Muscle layer of duodenum (tissue), 2 donors: ENCODE measurements at regions not wholly inside any gene's neighbourhood (a gene's known extent, or its start where the extent isn't known, plus 50 kb on each side); places are given as distances from the start of the nearest gene placed in this dataset.

Experiments
- H3K27ac ChIP-seq: one replicate; pipeline ENCODE4 v1.7.0; 2013; ENCODE audit warnings: mild to moderate bottlenecking, low read length
- H3K27me3 ChIP-seq: one replicate; pipeline ENCODE4 v1.7.0; 2013; ENCODE audit warnings: low read depth, mild to moderate bottlenecking, control low read depth, low read length
- H3K36me3 ChIP-seq, 2 donors: one replicate each; pipeline ENCODE4 v1.7.0; 2013; ENCODE audit warnings: low read length in 2 of 2, control low read depth in 1 of 2, mild to moderate bottlenecking in 1 of 2; ENCODE audit not compliant: insufficient read depth in 2 of 2, control insufficient read depth in 1 of 2
- H3K4me1 ChIP-seq, 2 donors: one replicate each; pipeline ENCODE4 v1.7.0; 2013; ENCODE audit warnings: low read length in 2 of 2, mild to moderate bottlenecking in 2 of 2, control low read depth in 1 of 2, moderate library complexity in 1 of 2; ENCODE audit not compliant: insufficient read depth in 2 of 2, control insufficient read depth in 1 of 2
- H3K4me3 ChIP-seq, 2 donors: one replicate each; pipeline ENCODE4 v1.7.0; 2013; ENCODE audit warnings: low read length in 2 of 2, low read depth in 1 of 2, mild to moderate bottlenecking in 1 of 2
- H3K9me3 ChIP-seq, 2 donors: one replicate each; pipeline ENCODE4 v1.7.0; 2013; ENCODE audit warnings: low read length in 2 of 2, control low read depth in 1 of 2, mild to moderate bottlenecking in 1 of 2; ENCODE audit not compliant: control insufficient read depth in 1 of 2
- donor health status: healthy.

DNA sequence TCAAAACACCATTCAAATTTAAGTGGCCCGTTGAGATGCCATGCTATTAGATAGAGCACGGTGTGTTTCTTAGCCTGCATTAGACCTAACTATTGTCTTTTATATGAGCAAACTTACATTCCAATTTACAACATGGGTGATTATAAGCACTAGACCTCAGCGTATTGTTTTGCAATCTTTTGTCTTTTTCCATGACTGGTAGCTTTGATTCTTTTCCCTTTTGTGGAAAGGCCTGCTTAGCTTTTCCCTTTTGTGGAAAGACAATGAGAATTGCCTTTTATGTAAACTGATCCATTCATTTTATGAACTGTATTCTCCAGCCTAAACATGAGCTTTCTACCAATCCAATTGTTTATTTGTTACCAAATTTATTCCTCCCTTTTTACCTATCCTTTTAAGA is 823.1 kb downstream of the CCSER2 start:
- no peak overlapping the region for H3K4me3 ChIP-seq
- no peaks in the 10 kb centered on the region for H3K27me3 ChIP-seq
- H3K9me3 ChIP-seq: no peaks in the 10 kb centered on the region
- H3K36me3 ChIP-seq: no peaks in the 10 kb centered on the region
- no peaks in the 10 kb centered on the region for H3K4me1 ChIP-seq
- H3K27ac ChIP-seq: no peak overlapping the region

DNA sequence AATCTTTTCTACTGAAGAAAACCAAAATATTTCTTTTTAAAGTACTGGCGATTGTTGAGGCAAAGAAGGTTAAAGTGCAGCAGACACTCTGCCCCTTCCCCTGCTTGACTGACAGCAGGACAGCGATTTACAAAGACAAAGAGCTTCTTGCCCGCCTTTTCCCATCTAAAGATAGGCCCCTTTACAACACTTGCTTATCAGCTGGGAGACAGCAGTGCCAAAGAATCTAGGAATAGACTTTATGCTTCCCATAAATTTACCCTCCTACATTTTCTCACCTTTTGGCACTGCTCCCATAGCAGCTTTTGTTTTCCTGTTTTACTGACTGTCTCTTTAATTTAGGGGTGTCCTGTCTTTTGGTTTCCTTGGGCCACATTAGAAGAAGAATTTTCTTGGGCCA is 824.1 kb downstream of the CCSER2 start:
- no peak overlapping the region for H3K27ac ChIP-seq
- H3K4me1 ChIP-seq: no peaks in the 10 kb centered on the region
- H3K27me3 ChIP-seq: no peaks in the 10 kb centered on the region
- H3K36me3 ChIP-seq: no peaks in the 10 kb centered on the region
- no peak overlapping the region for H3K4me3 ChIP-seq
- H3K9me3 ChIP-seq: no peaks in the 10 kb centered on the region

DNA sequence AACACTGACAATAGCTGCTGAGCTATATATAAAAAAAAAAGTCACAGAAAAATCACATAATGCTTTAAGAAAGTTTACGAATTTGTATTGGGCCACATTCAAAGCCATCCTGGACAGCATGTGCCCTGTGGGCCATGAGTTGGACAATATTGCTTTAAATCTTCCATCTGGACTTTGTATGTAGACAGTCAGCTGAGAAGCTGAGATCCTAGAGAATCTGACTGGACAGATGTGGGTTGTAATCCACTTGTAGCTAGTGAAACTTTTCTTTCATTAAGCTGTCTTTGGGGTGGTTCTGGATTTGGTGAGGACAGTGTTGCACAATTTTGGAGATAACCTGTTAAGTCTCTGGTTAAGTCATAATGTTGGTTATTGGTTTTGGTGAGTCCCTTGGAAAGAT is 824.5 kb downstream of the CCSER2 start:
- H3K27ac ChIP-seq: no peak overlapping the region
- H3K4me3 ChIP-seq: no peak overlapping the region

DNA sequence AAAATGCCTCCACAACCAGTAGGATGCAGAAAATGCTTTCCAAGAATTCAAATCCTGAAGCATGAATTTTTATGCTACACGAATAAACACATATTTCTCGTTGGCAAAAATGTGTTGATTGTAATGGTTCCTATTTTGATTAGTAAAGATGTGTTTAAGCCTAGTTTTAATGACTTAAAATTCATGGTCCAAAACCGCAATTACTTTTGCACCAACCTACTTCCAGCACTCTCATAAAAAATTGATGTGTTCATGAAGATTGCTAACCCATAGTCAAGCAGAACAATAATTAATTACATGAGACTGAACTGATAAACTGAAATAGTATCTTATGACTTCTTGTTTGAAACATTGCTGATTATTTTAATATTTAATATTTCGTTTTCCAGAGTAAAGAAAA is 828.8 kb downstream of the CCSER2 start:
- no peaks in the 10 kb centered on the region for H3K27me3 ChIP-seq
- H3K9me3 ChIP-seq: no peaks in the 10 kb centered on the region
- no peak overlapping the region for H3K4me3 ChIP-seq
- H3K36me3 ChIP-seq: no peaks in the 10 kb centered on the region
- H3K27ac ChIP-seq: no peak overlapping the region
- no peaks in the 10 kb centered on the region for H3K4me1 ChIP-seq

More for the DNA sequence above, 824.5 kb downstream of the CCSER2 start:
- no peaks in the 10 kb centered on the region for H3K36me3 ChIP-seq
- H3K27me3 ChIP-seq: no peaks in the 10 kb centered on the region
- no peaks in the 10 kb centered on the region for H3K4me1 ChIP-seq
- H3K9me3 ChIP-seq: no peaks in the 10 kb centered on the region

DNA sequence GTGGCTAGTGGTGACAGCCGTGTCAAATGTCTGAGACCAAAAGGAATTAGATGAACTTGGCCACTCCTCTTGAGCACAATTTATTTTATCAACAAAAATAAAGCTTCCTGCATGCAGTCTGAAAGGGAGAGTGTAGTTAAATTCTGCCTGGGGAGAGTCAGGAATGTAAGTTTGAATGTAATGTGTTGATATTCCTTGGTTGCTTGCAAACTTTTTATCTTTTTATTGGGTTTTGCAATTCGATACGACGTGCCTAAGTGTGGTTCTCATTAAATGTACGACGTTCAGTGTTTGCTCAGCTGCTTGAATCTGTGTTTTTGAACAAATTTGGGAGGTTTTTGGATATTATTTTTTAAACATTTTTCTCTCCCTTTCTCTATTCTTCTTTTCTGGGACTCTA is 839.9 kb downstream of the CCSER2 start:
- no peaks in the 10 kb centered on the region for H3K9me3 ChIP-seq
- no peaks in the 10 kb centered on the region for H3K36me3 ChIP-seq
- H3K27ac ChIP-seq: no peak overlapping the region
- H3K27me3 ChIP-seq: no peaks in the 10 kb centered on the region
- no peaks in the 10 kb centered on the region for H3K4me1 ChIP-seq
- no peak overlapping the region for H3K4me3 ChIP-seq

DNA sequence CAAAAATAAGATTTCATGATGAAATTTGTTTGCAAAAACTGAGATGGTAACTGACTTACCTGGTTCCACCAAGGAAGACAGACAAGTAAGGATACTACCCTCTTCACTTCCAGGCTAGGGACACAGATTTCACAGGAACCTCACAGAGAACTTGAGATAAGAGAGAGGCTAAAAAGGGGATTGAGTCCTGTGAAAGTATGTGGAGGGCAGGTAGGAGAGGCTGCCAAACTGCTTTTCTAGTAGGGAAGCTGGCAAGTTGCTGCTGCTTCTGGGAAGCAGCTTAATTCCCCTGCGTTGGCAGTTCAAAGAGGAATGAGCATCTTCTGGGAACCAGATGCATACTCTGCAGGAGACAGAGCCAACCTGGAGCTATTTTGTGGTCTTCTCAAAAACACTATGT is 841.6 kb downstream of the CCSER2 start:
- H3K27me3 ChIP-seq: no peaks in the 10 kb centered on the region
- H3K4me1 ChIP-seq: no peaks in the 10 kb centered on the region
- no peaks in the 10 kb centered on the region for H3K36me3 ChIP-seq
- H3K9me3 ChIP-seq: no peaks in the 10 kb centered on the region
- no peak overlapping the region for H3K4me3 ChIP-seq
- H3K27ac ChIP-seq: no peak overlapping the region

DNA sequence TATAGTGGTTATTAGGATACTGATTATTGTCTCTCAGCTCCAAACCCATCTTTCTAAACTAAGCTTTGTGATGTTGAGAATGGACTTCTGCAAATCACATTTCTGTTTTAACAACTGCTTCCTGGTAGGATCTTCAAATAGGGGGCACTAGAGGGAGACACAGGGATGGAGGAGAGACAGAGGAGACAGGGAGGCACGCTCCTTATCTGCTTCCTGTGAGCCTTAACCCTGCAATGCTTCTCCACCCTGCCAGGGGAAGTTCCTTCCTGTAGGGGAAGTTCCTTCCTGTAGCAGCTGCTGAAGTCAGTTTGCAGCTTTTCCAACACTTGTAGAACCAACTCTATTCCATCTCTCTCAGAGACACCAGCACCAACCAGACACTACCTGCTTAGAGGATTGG is 847.2 kb downstream of the CCSER2 start:
- Histone ChIP-seq H3K27ac (no peak overlapping the region), H3K27me3 (no peaks in the 10 kb centered on the region), H3K4me1 (no peaks in the 10 kb centered on the region), H3K36me3 (no peaks in the 10 kb centered on the region), H3K4me3 (no peak overlapping the region), H3K9me3 (no peaks in the 10 kb centered on the region)

DNA sequence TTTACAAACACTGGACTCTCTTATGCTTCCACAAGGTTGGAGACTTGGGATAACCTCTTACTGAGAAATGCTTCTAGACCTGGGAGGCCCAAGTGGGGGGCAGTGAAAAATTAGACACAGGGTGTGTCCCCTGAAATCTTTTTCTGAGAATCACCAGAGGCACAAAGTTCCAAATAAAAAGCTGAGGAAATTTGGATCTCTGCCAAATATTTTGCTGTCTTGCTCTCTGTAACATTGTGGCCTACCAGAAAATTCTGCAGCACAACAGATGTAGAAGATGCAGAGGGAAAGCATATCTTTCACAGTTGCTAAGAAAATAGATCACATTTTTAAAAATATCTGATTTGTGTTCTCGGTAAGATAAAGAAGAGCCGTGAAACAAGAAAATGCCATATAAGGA is 849.4 kb downstream of the CCSER2 start:
- H3K4me1 ChIP-seq: no peaks in the 10 kb centered on the region
- H3K4me3 ChIP-seq: no peak overlapping the region
- H3K27ac ChIP-seq: no peak overlapping the region
- H3K36me3 ChIP-seq: no peaks in the 10 kb centered on the region
- H3K9me3 ChIP-seq: no peaks in the 10 kb centered on the region
- no peaks in the 10 kb centered on the region for H3K27me3 ChIP-seq

DNA sequence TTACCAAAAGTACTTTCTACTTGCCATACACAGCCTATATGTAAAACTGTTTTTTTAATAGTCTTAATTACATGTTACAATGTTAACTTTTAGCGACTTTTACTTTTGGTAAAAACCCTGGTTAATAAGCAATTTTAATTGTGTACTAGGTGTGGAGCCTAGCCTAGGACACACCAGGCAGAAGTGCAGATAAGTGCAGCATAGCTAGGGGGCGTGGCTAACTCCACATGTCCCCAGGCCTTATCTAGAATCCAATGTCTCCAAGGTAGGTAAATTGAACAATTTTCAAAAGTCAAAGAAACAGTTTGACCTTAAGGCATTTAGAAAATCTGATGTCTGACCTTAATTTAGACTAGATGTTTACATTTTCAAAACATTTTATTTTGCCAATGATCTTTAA is 858.7 kb downstream of the CCSER2 start:
- Histone ChIP-seq H3K4me1 (no peaks in the 10 kb centered on the region), H3K36me3 (no peaks in the 10 kb centered on the region), H3K27ac (no peak overlapping the region), H3K4me3 (no peak overlapping the region), H3K27me3 (no peaks in the 10 kb centered on the region), H3K9me3 (no peaks in the 10 kb centered on the region)

DNA sequence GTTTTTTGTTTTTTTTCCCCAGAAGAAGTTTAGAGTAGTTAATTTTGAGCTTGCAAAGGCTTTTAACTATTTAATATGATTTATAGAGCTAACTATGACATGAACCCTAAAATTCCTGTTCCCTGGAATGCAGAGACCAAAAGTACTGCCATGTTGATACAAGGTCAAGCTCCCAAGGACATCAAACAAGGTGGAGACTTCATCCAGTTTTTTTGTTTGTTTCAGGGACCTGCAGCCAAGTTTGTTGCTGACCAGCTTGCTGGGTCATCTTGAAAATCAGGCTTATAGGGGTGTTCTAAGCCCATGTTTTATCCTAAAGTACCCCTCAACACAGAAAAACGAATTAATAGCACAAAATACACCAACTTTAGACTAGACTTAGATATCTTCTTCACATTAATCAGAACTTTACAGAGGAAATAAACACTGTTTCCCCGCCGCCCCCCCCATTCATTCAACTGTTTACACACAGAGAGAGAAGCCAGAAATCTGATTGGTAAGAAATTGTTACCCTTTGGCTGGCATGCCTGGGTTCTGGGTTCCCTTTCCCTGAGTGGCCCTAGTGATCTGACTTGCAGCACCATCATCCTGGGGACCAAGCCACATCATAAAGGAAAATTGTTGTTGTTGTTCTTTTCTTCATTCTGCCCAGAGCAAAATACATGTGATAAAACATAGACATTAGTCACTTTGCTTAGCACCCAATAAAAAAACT is 860.5 kb downstream of the CCSER2 start:
- no peak overlapping the region for H3K27ac ChIP-seq
- no peaks in the 10 kb centered on the region for H3K9me3 ChIP-seq
- no peaks in the 10 kb centered on the region for H3K27me3 ChIP-seq

DNA sequence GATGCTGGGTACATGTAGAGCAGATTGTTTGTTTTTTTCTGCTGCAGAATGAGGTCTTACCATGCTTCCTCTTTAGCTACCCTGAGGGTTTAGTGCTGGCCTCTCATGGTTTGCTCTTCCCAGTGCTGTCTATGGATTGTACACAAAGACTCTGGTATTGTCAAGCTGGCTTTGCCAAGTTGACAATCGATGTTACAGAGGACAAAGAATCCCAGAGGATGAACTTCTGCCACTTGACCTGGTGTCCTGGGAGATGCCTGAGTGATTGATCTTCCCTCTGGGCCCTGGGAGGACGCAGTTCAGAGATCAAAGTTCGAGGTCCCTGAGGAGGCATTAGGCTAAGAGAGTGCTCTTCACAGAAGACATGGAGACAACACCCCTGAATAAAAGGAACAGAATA is 865.4 kb downstream of the CCSER2 start:
- H3K4me3 ChIP-seq: no peak overlapping the region
- H3K27ac ChIP-seq: no peak overlapping the region
- H3K27me3 ChIP-seq: no peaks in the 10 kb centered on the region
- H3K4me1 ChIP-seq: no peaks in the 10 kb centered on the region
- H3K36me3 ChIP-seq: no peaks in the 10 kb centered on the region
- H3K9me3 ChIP-seq: no peaks in the 10 kb centered on the region

More for the DNA sequence above, 860.5 kb downstream of the CCSER2 start:
- H3K36me3 ChIP-seq: no peaks in the 10 kb centered on the region
- no peak overlapping the region for H3K4me3 ChIP-seq
- no peaks in the 10 kb centered on the region for H3K4me1 ChIP-seq

DNA sequence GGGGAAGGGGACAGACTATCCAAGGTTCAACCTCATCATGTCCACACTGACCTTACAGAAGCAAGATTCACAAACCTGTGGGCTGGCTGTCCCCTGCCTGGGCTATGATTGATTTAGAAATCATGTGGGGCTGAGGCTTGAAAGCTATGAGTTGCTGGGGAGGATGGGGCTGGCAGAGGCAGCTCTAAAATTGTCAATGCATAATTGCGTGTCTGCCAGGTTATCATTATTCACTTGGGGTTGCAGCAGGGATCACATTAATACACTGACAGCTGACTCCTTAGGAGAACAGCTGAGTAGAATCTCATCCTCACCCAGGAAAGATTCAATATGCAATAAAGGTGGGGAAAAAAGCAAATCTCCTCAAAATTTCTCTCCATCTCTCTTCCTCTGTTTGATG is 866.3 kb downstream of the CCSER2 start:
- Histone ChIP-seq H3K9me3 (no peaks in the 10 kb centered on the region), H3K4me1 (no peaks in the 10 kb centered on the region), H3K27me3 (no peaks in the 10 kb centered on the region), H3K4me3 (no peak overlapping the region), H3K27ac (no peak overlapping the region), H3K36me3 (no peaks in the 10 kb centered on the region)
